ENCODE measurements at regions not wholly inside any gene's neighbourhood (a gene's known extent, or its start where the extent isn't known, plus 50 kb on each side); places are given as distances from the start of the nearest gene placed in this dataset.

- intact Hi-C loops (cut with micrococcal nuclease): no loop called here
- CTCF ChIA-PET: no interaction called here
- no peaks in the 10 kb centered on the region for H3K36me3 Mint-ChIP-seq (ENCODE audit: low read depth)
- H3K4me1 Mint-ChIP-seq (ENCODE audit: low read depth): no peaks in the 10 kb centered on the region
- no peak overlapping the region for H3K27ac Mint-ChIP-seq
- TF ChIP-seq, protein P1, sequence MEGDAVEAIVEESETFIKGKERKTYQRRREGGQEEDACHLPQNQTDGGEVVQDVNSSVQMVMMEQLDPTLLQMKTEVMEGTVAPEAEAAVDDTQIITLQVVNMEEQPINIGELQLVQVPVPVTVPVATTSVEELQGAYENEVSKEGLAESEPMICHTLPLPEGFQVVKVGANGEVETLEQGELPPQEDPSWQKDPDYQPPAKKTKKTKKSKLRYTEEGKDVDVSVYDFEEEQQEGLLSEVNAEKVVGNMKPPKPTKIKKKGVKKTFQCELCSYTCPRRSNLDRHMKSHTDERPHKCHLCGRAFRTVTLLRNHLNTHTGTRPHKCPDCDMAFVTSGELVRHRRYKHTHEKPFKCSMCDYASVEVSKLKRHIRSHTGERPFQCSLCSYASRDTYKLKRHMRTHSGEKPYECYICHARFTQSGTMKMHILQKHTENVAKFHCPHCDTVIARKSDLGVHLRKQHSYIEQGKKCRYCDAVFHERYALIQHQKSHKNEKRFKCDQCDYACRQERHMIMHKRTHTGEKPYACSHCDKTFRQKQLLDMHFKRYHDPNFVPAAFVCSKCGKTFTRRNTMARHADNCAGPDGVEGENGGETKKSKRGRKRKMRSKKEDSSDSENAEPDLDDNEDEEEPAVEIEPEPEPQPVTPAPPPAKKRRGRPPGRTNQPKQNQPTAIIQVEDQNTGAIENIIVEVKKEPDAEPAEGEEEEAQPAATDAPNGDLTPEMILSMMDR (IDR thresholded peaks at IDR 0.05): no peak
- H3K4me3 Mint-ChIP-seq: no peak overlapping the region
- no peak for DNase-seq
- ATAC-seq: no peak
- H3K27me3 Mint-ChIP-seq: peaks cover 5% of the 10 kb centered on the region
- no peaks in the 10 kb centered on the region for H3K9me3 Mint-ChIP-seq
- POLR2A ChIA-PET: no interaction called here
Observed at GRCh38 chr15:95918525-95918924, 412.0 kb upstream of the NR2F2 start.

GRCh38 chr15:95919460-95919859 is 411.0 kb upstream of the NR2F2 start:
- no peaks in the 10 kb centered on the region for H3K9me3 Mint-ChIP-seq
- TF ChIP-seq, protein P1 (IDR thresholded peaks at IDR 0.05): no peak
- H3K27ac Mint-ChIP-seq: no peak overlapping the region
- ChIA-PET CTCF (no interaction called here), POLR2A (no interaction called here)
- H3K27me3 Mint-ChIP-seq: peaks cover 5% of the 10 kb centered on the region
- DNase-seq (no peak), ATAC-seq (no peak)
- H3K4me1 Mint-ChIP-seq (ENCODE audit: low read depth): no peaks in the 10 kb centered on the region
- H3K36me3 Mint-ChIP-seq (ENCODE audit: low read depth): no peaks in the 10 kb centered on the region
- no peak overlapping the region for H3K4me3 Mint-ChIP-seq
- intact Hi-C loops (cut with micrococcal nuclease): no loop called here

GRCh38 chr15:95921404-95921803 is 409.1 kb upstream of the NR2F2 start:
- POLR2A ChIA-PET: no interaction called here
- H3K4me1 Mint-ChIP-seq (ENCODE audit: low read depth): no peaks in the 10 kb centered on the region
- no peak overlapping the region for H3K27ac Mint-ChIP-seq
- TF ChIP-seq, protein P1 (IDR thresholded peaks at IDR 0.05): no peak
- no peak overlapping the region for H3K4me3 Mint-ChIP-seq
- CTCF ChIA-PET: no interaction called here
- DNase-seq: no peak
- ATAC-seq: no peak
- H3K27me3 Mint-ChIP-seq: peaks cover 5% of the 10 kb centered on the region
- H3K9me3 Mint-ChIP-seq: no peaks in the 10 kb centered on the region
- intact Hi-C loops (cut with micrococcal nuclease): no loop called here
- H3K36me3 Mint-ChIP-seq (ENCODE audit: low read depth): no peaks in the 10 kb centered on the region

- TF ChIP-seq, protein P1 (IDR thresholded peaks at IDR 0.05): no peak
- ChIA-PET CTCF (no interaction called here), POLR2A (no interaction called here)
- no peak for DNase-seq
- no peaks in the 10 kb centered on the region for H3K9me3 Mint-ChIP-seq
- intact Hi-C loops (cut with micrococcal nuclease): no loop called here
- no peaks in the 10 kb centered on the region for H3K4me1 Mint-ChIP-seq (ENCODE audit: low read depth)
- ATAC-seq: no peak
- no peak overlapping the region for H3K4me3 Mint-ChIP-seq
- no peaks in the 10 kb centered on the region for H3K36me3 Mint-ChIP-seq (ENCODE audit: low read depth)
- no peak overlapping the region for H3K27ac Mint-ChIP-seq
- H3K27me3 Mint-ChIP-seq: peaks cover 2% of the 10 kb centered on the region
Observed at GRCh38 chr15:95922431-95922830, 408.1 kb upstream of the NR2F2 start.

DNA sequence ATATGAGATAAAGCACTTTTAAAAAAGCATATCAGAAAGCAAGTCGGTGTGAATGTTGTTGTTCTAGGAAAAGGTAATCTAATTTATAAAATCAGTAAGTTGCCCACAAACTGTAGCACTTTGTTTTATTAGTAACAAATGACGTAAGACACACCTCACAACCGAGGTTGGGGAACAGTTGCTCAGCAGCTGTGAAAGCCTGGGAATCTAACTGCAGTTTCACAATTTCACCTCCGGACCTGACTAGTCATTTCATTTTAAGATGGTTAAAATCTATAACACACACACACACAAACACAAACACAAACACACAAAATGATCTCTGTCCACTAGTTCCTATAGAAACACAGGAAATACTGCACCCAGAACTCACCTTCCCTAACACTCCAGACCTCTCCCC is 406.7 kb upstream of the NR2F2 start:
- H3K4me1 Mint-ChIP-seq (ENCODE audit: low read depth): no peaks in the 10 kb centered on the region
- CTCF ChIA-PET: no interaction called here
- ATAC-seq (no peak), DNase-seq (no peak)
- no peaks in the 10 kb centered on the region for H3K36me3 Mint-ChIP-seq (ENCODE audit: low read depth)
- no peaks in the 10 kb centered on the region for H3K9me3 Mint-ChIP-seq
- intact Hi-C loops (cut with micrococcal nuclease): no loop called here
- H3K27me3 Mint-ChIP-seq: peaks cover 1% of the 10 kb centered on the region
- H3K27ac Mint-ChIP-seq: no peak overlapping the region
- H3K4me3 Mint-ChIP-seq: no peak overlapping the region
- POLR2A ChIA-PET: no interaction called here
- TF ChIP-seq, protein P1 (IDR thresholded peaks at IDR 0.05): no peak

Data from activated CD8-positive, alpha-beta T cell treated with anti-CD3 and anti-CD28 coated beads for 36 hours (primary cell).